IMR-90 (cell line): ENCODE measurements at regions not wholly inside any gene's neighbourhood (a gene's known extent, or its start where the extent isn't known, plus 50 kb on each side); places are given as distances from the start of the nearest gene placed in this dataset.

Experiments
- ATAC-seq: fragments of 200-7000 bp; cut with Tn5 transposase; 2 replicates; pipeline ENCODE4 v1.9.1; 2020; ENCODE audit warnings: low read depth, mild to moderate bottlenecking, moderate library complexity
- BruUV-seq: library from RNA; stranded (reverse); fragments of 400-500 nt; replicated peaks from 2 replicates; lab custom pipeline; 2021; lab: Mats Ljungman, UMichigan
- CTCF ChIA-PET: fragments of 300-600 bp; formaldehyde crosslinking; extraction: SDS; loops from one replicate; lab custom pipeline; 2021; ENCODE audit warnings: antibody characterized with exemption; lab: Yijun Ruan, JAX
- POLR2A ChIA-PET: fragments of 300-600 bp; sonication (Branson Sonifier 250); formaldehyde crosslinking; loops from one replicate; lab custom pipeline; 2022; ENCODE audit warnings: antibody characterized with exemption; ENCODE audit not compliant: unreplicated experiment; lab: Charles Lee
- DNase-seq: peaks from one replicate; pipeline ENCODE4 v3.0.0; 2013
- H2AFZ ChIP-seq: replicated peaks from 2 replicates; pipeline ENCODE3; 2013; ENCODE audit warnings: low read length, mild to moderate bottlenecking; ENCODE audit not compliant: poor library complexity
- H2AK5ac ChIP-seq: 2 replicates; pipeline ENCODE4 v1.6.1; 2013; ENCODE audit warnings: low read depth, low read length, inconsistent platforms
- H2AK9ac ChIP-seq: replicated peaks from 2 replicates; pipeline ENCODE3; 2013; ENCODE audit warnings: mild to moderate bottlenecking, low read depth, low read length, moderate library complexity; ENCODE audit not compliant: poor library complexity
- H2BK120ac ChIP-seq: 2 replicates; pipeline ENCODE4 v1.6.1; 2013; ENCODE audit warnings: low read depth, low read length, inconsistent platforms
- H2BK15ac ChIP-seq: 3 replicates; pipeline ENCODE4 v1.6.1; 2013; ENCODE audit warnings: low read depth, low read length, inconsistent platforms
- H2BK20ac ChIP-seq: 2 replicates; pipeline ENCODE4 v1.6.1; 2013; ENCODE audit warnings: low read depth, mild to moderate bottlenecking, inconsistent platforms, low read length, moderate library complexity
- H2BK5ac ChIP-seq: 2 replicates; pipeline ENCODE4 v1.6.1; 2013; ENCODE audit warnings: mild to moderate bottlenecking, low read depth, low read length, inconsistent platforms; ENCODE audit not compliant: poor library complexity, severe bottlenecking
- H3K14ac ChIP-seq: replicated peaks from 2 replicates; pipeline ENCODE4 v1.6.1; 2013; ENCODE audit warnings: low read depth, low read length, inconsistent platforms
- H3K18ac ChIP-seq: 2 replicates; pipeline ENCODE4 v1.6.1; 2013; ENCODE audit warnings: low read depth, low read length, control low read depth
- H3K23ac ChIP-seq: 2 replicates; pipeline ENCODE4 v1.6.1; 2013; ENCODE audit warnings: low read depth, low read length, inconsistent platforms
- H3K27ac ChIP-seq: 2 replicates; pipeline ENCODE4 v1.5.1; 2013; ENCODE audit warnings: mild to moderate bottlenecking, control low read depth, low read length; ENCODE audit not compliant: insufficient read depth
- H3K27me3 ChIP-seq: 2 replicates; pipeline ENCODE4 v1.6.1; 2013; ENCODE audit warnings: low read length; ENCODE audit not compliant: control insufficient read depth, insufficient read depth
- H3K36me3 ChIP-seq: 2 replicates; pipeline ENCODE4 v1.6.1; 2013; ENCODE audit warnings: low read length, mixed read lengths; ENCODE audit not compliant: control insufficient read depth, insufficient read depth
- H3K4ac ChIP-seq: 2 replicates; pipeline ENCODE4 v1.6.1; 2013; ENCODE audit warnings: low read depth, low read length, inconsistent platforms
- H3K4me1 ChIP-seq: 2 replicates; pipeline ENCODE4 v1.6.1; 2013; ENCODE audit warnings: low read length, mixed read lengths; ENCODE audit not compliant: control insufficient read depth, insufficient read depth
- H3K4me2 ChIP-seq: 2 replicates; pipeline ENCODE4 v1.6.1; 2013; ENCODE audit warnings: low read depth, mild to moderate bottlenecking, control low read depth, low read length, moderate library complexity
- H3K4me3 ChIP-seq: 2 replicates; pipeline ENCODE4 v1.5.1; 2013; ENCODE audit warnings: low read depth, mild to moderate bottlenecking, control low read depth, low read length, moderate library complexity; ENCODE audit not compliant: insufficient read depth
- H3K56ac ChIP-seq: 2 replicates; pipeline ENCODE4 v1.6.1; 2013; ENCODE audit warnings: low read length, inconsistent platforms; ENCODE audit not compliant: insufficient read depth; ENCODE audit errors: extremely low read depth
- H3K79me1 ChIP-seq, 2 experiments: 2 replicates each; pipeline ENCODE4 v1.6.1; 2013; ENCODE audit warnings: low read length in 2 of 2, inconsistent platforms in 1 of 2, low read depth in 1 of 2
- H3K9ac ChIP-seq: 2 replicates; pipeline ENCODE4 v1.6.1; 2013; ENCODE audit warnings: low read depth, low read length, control low read depth
- H3K9me1 ChIP-seq: 2 replicates; pipeline ENCODE4 v1.6.1; 2013; ENCODE audit warnings: low read length, inconsistent platforms; ENCODE audit not compliant: insufficient read depth
- H3K9me3 ChIP-seq: 2 replicates; pipeline ENCODE4 v1.6.1; 2013; ENCODE audit warnings: low read length; ENCODE audit not compliant: control insufficient read depth, insufficient read depth
- H4K20me1 ChIP-seq: 2 replicates; pipeline ENCODE4 v1.6.1; 2013; ENCODE audit warnings: low read length, inconsistent platforms; ENCODE audit not compliant: insufficient read depth
- H4K5ac ChIP-seq: 2 replicates; pipeline ENCODE4 v1.6.1; 2013; ENCODE audit warnings: mild to moderate bottlenecking, low read depth, low read length, control low read depth
- H4K8ac ChIP-seq, 2 experiments: 2 replicates each; pipeline ENCODE4 v1.6.1; 2013; ENCODE audit warnings: low read depth in 2 of 2, low read length in 2 of 2, control low read depth in 1 of 2, inconsistent platforms in 1 of 2
- H4K91ac ChIP-seq: 2 replicates; pipeline ENCODE4 v1.6.1; 2013; ENCODE audit warnings: low read depth, low read length, inconsistent platforms; ENCODE audit not compliant: insufficient read depth
- BHLHE40 ChIP-seq: fragments of 150-350 bp; IDR thresholded peaks from 2 replicates; pipeline ENCODE4 v1.6.1; 2016; ENCODE audit warnings: mild to moderate bottlenecking, low read depth, low read length
- CEBPB ChIP-seq: IDR thresholded peaks from 2 replicates; pipeline ENCODE4 v1.6.1; 2012; ENCODE audit warnings: low read depth, low read length, improper control_type of control experiment
- FOS ChIP-seq: fragments of 150-350 bp; IDR thresholded peaks from 2 replicates; pipeline ENCODE4 v1.6.1; 2016; ENCODE audit warnings: low read depth, low read length
- MAFK ChIP-seq: IDR thresholded peaks from 2 replicates; pipeline ENCODE4 v1.6.1; 2012; ENCODE audit warnings: low read depth, low read length, improper control_type of control experiment
- MAZ ChIP-seq: IDR thresholded peaks from 2 replicates; pipeline ENCODE4 v1.6.1; 2012; ENCODE audit warnings: low read depth, mild to moderate bottlenecking, low read length, improper control_type of control experiment, moderate library complexity, borderline replicate concordance
- MXI1 ChIP-seq: IDR thresholded peaks from 2 replicates; pipeline ENCODE4 v1.6.1; 2012; ENCODE audit warnings: low read depth, mild to moderate bottlenecking, low read length, moderate library complexity, borderline replicate concordance
- NFE2L2 ChIP-seq: fragments of 150-350 bp; IDR thresholded peaks from 2 replicates; pipeline ENCODE4 v1.6.1; 2016; ENCODE audit warnings: low read depth, mild to moderate bottlenecking, low read length
- RAD21 ChIP-seq: IDR thresholded peaks from 2 replicates; pipeline ENCODE4 v1.6.1; 2012; ENCODE audit warnings: low read length, improper control_type of control experiment
- RCOR1 ChIP-seq: IDR thresholded peaks from 2 replicates; pipeline ENCODE4 v1.6.1; 2012; ENCODE audit warnings: mild to moderate bottlenecking, low read length, improper control_type of control experiment; ENCODE audit not compliant: insufficient replicate concordance
- RFX5 ChIP-seq: IDR thresholded peaks from 2 replicates; pipeline ENCODE4 v1.8.0; 2012; ENCODE audit warnings: low read depth, mild to moderate bottlenecking, low read length, moderate library complexity
- WGBS, 2 experiments: methylation state at CpG; one replicate each; pipeline versions ENCODE4 v1.1.5 to v1.1.7; 2013; ENCODE audit warnings: missing lambda C conversion rate in 2 of 2; ENCODE audit not compliant: insufficient read length in 1 of 2; ENCODE audit errors: extremely low coverage in 2 of 2; 5-methylcytosine and 5-hydroxymethylcytosine counted together
- dilution Hi-C: fragments of 300-500 bp; cut with HindIII; formaldehyde crosslinking; loops from one replicate; pipeline ENCODE4 v1.14.3; 2018; ENCODE audit warnings: low sequenced_read_pairs; ENCODE audit not compliant: unreplicated experiment
- in situ Hi-C: fragments of 300-500 bp; cut with MboI; formaldehyde crosslinking; loops from 3 replicates; pipeline ENCODE4 v1.14.3; 2019; ENCODE audit warnings: low sequenced_read_pairs, inconsistent platforms, mixed read lengths
- intact Hi-C: fragments of 100-400 bp; cut with micrococcal nuclease; formaldehyde crosslinking; loops from 2 replicates; pipeline ENCODE4 v1.10.0; 2022
- TF ChIP-seq, protein P1 (sequence below): conservative IDR thresholded peaks from 2 replicates; pipeline ENCODE4 v1.5.1; 2012; ENCODE audit warnings: mild to moderate bottlenecking, low read depth, low read length, improper control_type of control experiment

DNA sequence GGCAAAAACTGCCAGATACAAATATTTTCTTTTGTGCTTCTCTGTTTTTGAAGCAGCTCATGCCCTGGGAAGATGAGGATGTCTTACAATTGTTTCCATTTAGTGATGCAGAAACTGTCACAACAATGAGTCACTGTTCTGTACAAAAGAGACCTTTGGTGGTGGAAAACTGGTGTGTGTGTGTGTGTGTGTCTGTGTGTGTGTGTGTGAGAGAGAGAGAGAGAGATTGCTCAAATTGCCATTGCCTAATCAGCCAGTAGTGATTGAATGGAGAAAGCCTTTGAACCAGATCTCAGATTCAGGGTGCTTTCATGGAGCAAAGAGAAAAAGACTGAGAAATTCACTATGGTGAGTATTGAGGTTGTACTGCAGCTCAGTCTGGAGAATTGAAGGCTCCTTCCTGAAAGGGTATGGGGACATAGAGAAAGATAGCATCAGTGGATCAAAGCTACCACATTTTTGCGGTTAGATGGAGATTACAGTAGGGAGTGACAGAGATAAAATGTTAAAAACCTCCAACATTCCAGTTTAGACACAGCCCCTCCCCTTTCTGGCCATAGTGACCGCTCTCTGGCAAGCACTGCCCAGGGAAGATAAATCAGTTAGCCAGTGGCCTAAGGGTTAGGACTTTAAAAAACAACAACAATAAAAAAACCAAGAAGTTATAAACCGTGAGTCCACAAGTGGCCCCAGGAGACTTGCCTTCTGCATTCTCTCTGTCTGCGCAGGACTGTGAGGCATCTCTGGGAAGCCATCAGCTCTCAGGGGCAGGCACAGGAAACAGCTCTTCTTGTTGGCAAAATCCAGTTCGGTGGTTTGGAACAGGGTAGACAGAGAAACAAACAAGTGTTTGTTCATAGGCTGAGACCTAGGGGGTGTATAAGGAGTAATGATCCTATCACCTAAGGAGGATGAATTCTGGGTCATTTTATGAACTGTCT lies 406.5 kb downstream of the DUSP10 start:
- Histone ChIP-seq H4K8ac (peak overlapping the region; percentile 70 to 83), H3K18ac (peak overlapping the region; percentile 92), H4K20me1 (no peaks in the 10 kb centered on the region), H2BK20ac (peak overlapping the region; percentile 94), H4K5ac (peak overlapping the region; percentile 86), H3K27ac (peak overlapping the region; percentile 85), H3K4ac (peak overlapping the region; percentile 75), H3K9me3 (no peaks in the 10 kb centered on the region; the same call in 1 of the 2 replicates), H3K4me2 (peak overlapping the region; percentile 42), H3K14ac (peak overlapping the region; percentile 87), H4K91ac (peak overlapping the region; percentile 76), H2BK5ac (peak overlapping the region; percentile 69), H3K4me3 (no peak overlapping the region), H3K4me1 (peaks cover 15% of the 10 kb centered on the region), H2AK9ac (peak overlapping the region; percentile 26), H3K36me3 (no peaks in the 10 kb centered on the region), H3K9ac (peak overlapping the region; percentile 73; the same call in 1 of the 2 replicates), H3K9me1 (peaks cover 10% of the 10 kb centered on the region), H2AK5ac (peak overlapping the region; percentile 65), H2BK15ac (peak overlapping the region; percentile 78; the same call in 2 of the 3 replicates), H3K27me3 (no peaks in the 10 kb centered on the region), H3K79me1 (no peaks in the 10 kb centered on the region), H3K56ac (peak overlapping the region; percentile 75; the same call in 1 of the 2 replicates), H3K23ac (peak overlapping the region; percentile 91), H2BK120ac (peak overlapping the region; percentile 78), H2AFZ (peak overlapping the region; percentile 77)
- DNase-seq (peak; percentile 69), ATAC-seq (peak; percentile 79)
- CTCF ChIA-PET = interaction anchor here (1.3 to 1.6 kb wide), 2 partner anchors 96 to 100 kb away, joined by 4 read pairs; no protein-coding TSS in a partner anchor
- no peak for TF ChIP-seq NFE2L2
- TF ChIP-seq RAD21 = no peak
- no peak for TF ChIP-seq BHLHE40
- no peak for TF ChIP-seq MAFK
- 0 out of 2 replicates have a peak, but pooled peaks have one; percentile 12 for TF ChIP-seq FOS
- TF ChIP-seq CEBPB = peak; percentile 88
- no peak for TF ChIP-seq MAZ
- no peak for TF ChIP-seq RCOR1
- TF ChIP-seq RFX5 = no peak
- TF ChIP-seq MXI1 = no peak
- TF ChIP-seq, protein P1, sequence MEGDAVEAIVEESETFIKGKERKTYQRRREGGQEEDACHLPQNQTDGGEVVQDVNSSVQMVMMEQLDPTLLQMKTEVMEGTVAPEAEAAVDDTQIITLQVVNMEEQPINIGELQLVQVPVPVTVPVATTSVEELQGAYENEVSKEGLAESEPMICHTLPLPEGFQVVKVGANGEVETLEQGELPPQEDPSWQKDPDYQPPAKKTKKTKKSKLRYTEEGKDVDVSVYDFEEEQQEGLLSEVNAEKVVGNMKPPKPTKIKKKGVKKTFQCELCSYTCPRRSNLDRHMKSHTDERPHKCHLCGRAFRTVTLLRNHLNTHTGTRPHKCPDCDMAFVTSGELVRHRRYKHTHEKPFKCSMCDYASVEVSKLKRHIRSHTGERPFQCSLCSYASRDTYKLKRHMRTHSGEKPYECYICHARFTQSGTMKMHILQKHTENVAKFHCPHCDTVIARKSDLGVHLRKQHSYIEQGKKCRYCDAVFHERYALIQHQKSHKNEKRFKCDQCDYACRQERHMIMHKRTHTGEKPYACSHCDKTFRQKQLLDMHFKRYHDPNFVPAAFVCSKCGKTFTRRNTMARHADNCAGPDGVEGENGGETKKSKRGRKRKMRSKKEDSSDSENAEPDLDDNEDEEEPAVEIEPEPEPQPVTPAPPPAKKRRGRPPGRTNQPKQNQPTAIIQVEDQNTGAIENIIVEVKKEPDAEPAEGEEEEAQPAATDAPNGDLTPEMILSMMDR = no peak
- intact Hi-C loops (loop anchor here (1.0 to 5.0 kb wide), 2 partner anchors 102 to 461 kb away; no protein-coding TSS in a partner anchor), in situ Hi-C loops (no loop called here), dilution Hi-C loops (no loop called here)
- WGBS, 2 experiments = no CpG with 5 or more reads among the region's 5 CpGs
- no TSS peak for BruUV-seq
- POLR2A ChIA-PET = no interaction called here
